GM13976 (cell line): ENCODE measurements at regions not wholly inside any gene's neighbourhood (a gene's known extent, or its start where the extent isn't known, plus 50 kb on each side); places are given as distances from the start of the nearest gene placed in this dataset.

Source experiments
- DNase-seq: peaks from one replicate; pipeline ENCODE4 v3.0.0; 2012; ENCODE audit warnings: low spot score
- in situ Hi-C: fragments of 300-500 bp; cut with MboI; formaldehyde crosslinking; loops from one replicate; pipeline ENCODE4 v1.12.0; 2022; ENCODE audit warnings: low sequenced_read_pairs, mixed read lengths, inconsistent platforms; ENCODE audit not compliant: unreplicated experiment
- TF ChIP-seq, protein P1 (sequence below): IDR thresholded peaks from 2 replicates; pipeline ENCODE4 v1.5.1; 2012; ENCODE audit warnings: borderline replicate concordance, mild to moderate bottlenecking; ENCODE audit not compliant: insufficient read depth; ENCODE audit errors: extremely low read depth, missing control alignments, control extremely low read depth

DNA sequence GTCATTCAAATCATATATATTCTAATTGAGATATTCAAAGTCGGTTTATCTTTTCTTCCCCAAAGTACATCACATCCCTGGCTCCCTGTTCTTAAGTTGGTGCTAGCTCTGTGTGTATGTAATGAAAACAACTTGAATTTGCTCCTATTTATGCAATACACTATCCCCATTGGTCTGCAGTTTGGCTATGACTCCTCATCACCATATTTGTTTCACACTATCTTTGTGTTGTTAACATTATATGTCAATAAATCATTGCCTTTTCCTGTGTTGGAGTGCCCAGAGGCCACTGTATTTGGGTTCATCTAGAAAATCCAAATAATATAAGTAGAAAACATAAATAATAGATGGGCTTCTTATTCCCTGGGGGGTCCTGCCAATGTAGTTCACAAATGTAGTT lies 306.6 kb upstream of the TENM4 start:
- TF ChIP-seq, protein P1, sequence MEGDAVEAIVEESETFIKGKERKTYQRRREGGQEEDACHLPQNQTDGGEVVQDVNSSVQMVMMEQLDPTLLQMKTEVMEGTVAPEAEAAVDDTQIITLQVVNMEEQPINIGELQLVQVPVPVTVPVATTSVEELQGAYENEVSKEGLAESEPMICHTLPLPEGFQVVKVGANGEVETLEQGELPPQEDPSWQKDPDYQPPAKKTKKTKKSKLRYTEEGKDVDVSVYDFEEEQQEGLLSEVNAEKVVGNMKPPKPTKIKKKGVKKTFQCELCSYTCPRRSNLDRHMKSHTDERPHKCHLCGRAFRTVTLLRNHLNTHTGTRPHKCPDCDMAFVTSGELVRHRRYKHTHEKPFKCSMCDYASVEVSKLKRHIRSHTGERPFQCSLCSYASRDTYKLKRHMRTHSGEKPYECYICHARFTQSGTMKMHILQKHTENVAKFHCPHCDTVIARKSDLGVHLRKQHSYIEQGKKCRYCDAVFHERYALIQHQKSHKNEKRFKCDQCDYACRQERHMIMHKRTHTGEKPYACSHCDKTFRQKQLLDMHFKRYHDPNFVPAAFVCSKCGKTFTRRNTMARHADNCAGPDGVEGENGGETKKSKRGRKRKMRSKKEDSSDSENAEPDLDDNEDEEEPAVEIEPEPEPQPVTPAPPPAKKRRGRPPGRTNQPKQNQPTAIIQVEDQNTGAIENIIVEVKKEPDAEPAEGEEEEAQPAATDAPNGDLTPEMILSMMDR: no peak
- no peak for DNase-seq
- in situ Hi-C loops: no loop called here

- TF ChIP-seq, protein P1: no peak
- no peak for DNase-seq
- in situ Hi-C loops: no loop called here
Observed at GRCh38 chr11:79744941-79745340, 304.1 kb upstream of the TENM4 start.

DNA sequence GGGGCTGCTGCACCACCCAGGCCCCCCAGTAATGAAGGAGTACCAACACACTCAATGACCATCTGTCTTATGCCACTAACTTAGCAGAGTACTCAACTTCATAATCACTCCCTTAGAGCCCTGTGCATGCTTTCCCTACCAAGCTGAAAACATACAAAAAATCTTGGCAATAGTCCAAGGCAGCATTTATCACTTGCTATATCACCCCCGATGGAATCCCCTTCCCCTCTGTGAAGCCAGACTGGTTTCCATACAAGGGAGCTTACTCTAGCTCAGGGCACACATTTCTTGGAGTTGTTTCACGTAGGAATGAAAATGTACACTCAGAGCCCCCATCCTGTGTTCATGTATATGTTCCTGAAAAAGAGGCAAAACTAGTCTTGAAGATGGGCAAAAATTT lies 301.3 kb upstream of the TENM4 start:
- no peak for DNase-seq

GRCh38 chr11:79739591-79739990 lies 298.8 kb upstream of the TENM4 start:
- TF ChIP-seq, protein P1: no peak
- in situ Hi-C loops: no loop called here
- DNase-seq: no peak

More for the DNA sequence above, 301.3 kb upstream of the TENM4 start:
- in situ Hi-C loops: no loop called here
- TF ChIP-seq, protein P1: no peak

- in situ Hi-C loops: loop anchor here (10.0 kb wide), 1 partner anchor 62 kb away; no protein-coding TSS in a partner anchor
- TF ChIP-seq, protein P1: no peak
- no peak for DNase-seq
Observed at GRCh38 chr11:79727221-79727620, 286.4 kb upstream of the TENM4 start.

DNA sequence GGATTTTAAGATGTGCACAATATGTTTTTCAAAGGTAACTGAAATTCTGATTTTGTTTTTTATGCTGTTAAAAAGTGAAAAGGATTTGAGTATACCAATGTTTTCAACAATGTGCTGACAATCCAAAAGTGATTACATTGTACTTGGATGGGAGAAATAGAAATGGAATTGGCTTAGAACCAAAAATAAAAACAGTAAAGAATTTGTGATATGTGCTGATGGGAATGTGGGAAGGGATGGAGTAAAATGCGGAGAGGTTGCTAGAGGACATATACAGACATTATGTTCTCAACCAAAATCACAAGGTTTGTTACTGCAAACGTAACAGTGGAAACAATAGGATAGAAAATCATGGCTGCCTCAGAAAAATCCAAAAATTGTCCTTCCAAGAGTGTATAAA lies 279.3 kb upstream of the TENM4 start:
- TF ChIP-seq, protein P1: no peak
- no peak for DNase-seq
- in situ Hi-C loops: loop anchor here (10.0 to 25.0 kb wide), 2 partner anchors 55 to 442 kb away; no protein-coding TSS in a partner anchor
